CD14-positive monocyte (primary cell): ENCODE measurements at regions not wholly inside any gene's neighbourhood (a gene's known extent, or its start where the extent isn't known, plus 50 kb on each side); places are given as distances from the start of the nearest gene placed in this dataset.
A peak's percentile ranks its signal among the peaks of the same experiment; 100 is the strongest.

ENCODE experiments used
- DNase-seq, 3 donors: peaks; one replicate each; pipeline ENCODE4 v3.0.0-alpha.2; 2011 to 2022
- H2AFZ ChIP-seq: 2 replicates; pipeline ENCODE4 v1.6.0; 2012; ENCODE audit warnings: mild to moderate bottlenecking, low read depth, low read length, inconsistent platforms; ENCODE audit not compliant: insufficient read depth, poor library complexity, severe bottlenecking
- H3K27ac ChIP-seq, 2 donors: 1 replicate in 1 of 2; 2 replicates in 1 of 2; pipeline ENCODE4 v1.5.1; 2012 to 2013; ENCODE audit warnings: low read length in 2 of 2, control low read depth in 1 of 2, inconsistent platforms in 1 of 2, low read depth in 1 of 2, mild to moderate bottlenecking in 1 of 2
- H3K27me3 ChIP-seq, 2 donors: one replicate each; pipeline versions ENCODE4 v1.6.0 to v1.6.1; 2011 to 2013; ENCODE audit warnings: low read length in 2 of 2; ENCODE audit not compliant: control insufficient read depth in 2 of 2, insufficient read depth in 2 of 2
- H3K36me3 ChIP-seq, 2 donors: replicated peaks in 1 of 2; 1 replicate in 1 of 2; 2 replicates in 1 of 2; pipeline versions ENCODE4 v1.5.1 to v1.6.1; 2012 to 2013; ENCODE audit warnings: low read length in 2 of 2, control low read depth in 1 of 2, inconsistent platforms in 1 of 2, mild to moderate bottlenecking in 1 of 2; ENCODE audit not compliant: insufficient read depth in 2 of 2, control insufficient read depth in 1 of 2
- H3K4me1 ChIP-seq, 2 donors: 1 replicate in 1 of 2; 2 replicates in 1 of 2; pipeline versions ENCODE4 v1.5.1 to v1.6.1; 2012 to 2013; ENCODE audit warnings: low read length in 2 of 2, control low read depth in 1 of 2, inconsistent platforms in 1 of 2, mild to moderate bottlenecking in 1 of 2, moderate library complexity in 1 of 2; ENCODE audit not compliant: insufficient read depth in 2 of 2, control insufficient read depth in 1 of 2
- H3K4me2 ChIP-seq: replicated peaks from 2 replicates; pipeline ENCODE3; 2012; ENCODE audit warnings: low read length, moderate library complexity, mild to moderate bottlenecking; ENCODE audit not compliant: poor library complexity, severe bottlenecking; ENCODE audit errors: extremely low read depth
- H3K4me3 ChIP-seq, 3 experiments: fragments of 200-600 bp in 1 of 3; sonication (generic) in 1 of 3; replicated peaks in 1 of 3; 1 replicate in 2 of 3; 2 replicates in 1 of 3; pipeline ENCODE4 v1.5.1; 2011 to 2013; ENCODE audit warnings: low read length in 3 of 3, mild to moderate bottlenecking in 3 of 3, control low read depth in 2 of 3, low read depth in 2 of 3, inconsistent platforms in 1 of 3, moderate library complexity in 1 of 3
- H3K79me2 ChIP-seq: 2 replicates; pipeline ENCODE4 v1.6.0; 2012; ENCODE audit warnings: mild to moderate bottlenecking, control low read depth, inconsistent platforms, low read length, moderate library complexity; ENCODE audit not compliant: insufficient read depth
- H3K9ac ChIP-seq: 2 replicates; pipeline ENCODE4 v1.6.0; 2017; ENCODE audit warnings: low read length, mild to moderate bottlenecking; ENCODE audit not compliant: insufficient read depth, poor library complexity, severe bottlenecking
- H3K9me3 ChIP-seq, 2 donors: replicated peaks in 1 of 2; 1 replicate in 1 of 2; 2 replicates in 1 of 2; pipeline versions ENCODE4 v1.5.1 to v1.6.1; 2012 to 2013; ENCODE audit warnings: low read length in 2 of 2, control low read depth in 1 of 2; ENCODE audit not compliant: control insufficient read depth in 1 of 2, insufficient read depth in 1 of 2
- H4K20me1 ChIP-seq: 2 replicates; pipeline ENCODE4 v1.6.0; 2012; ENCODE audit warnings: mild to moderate bottlenecking, low read length, control low read depth, moderate library complexity; ENCODE audit not compliant: insufficient read depth
- H3K27ac Mint-ChIP-seq, 7 donors: one replicate each; pipeline ENCODE4 v1.8.0; 2020; ENCODE audit warnings: mild to moderate bottlenecking in 7 of 7, mixed read lengths in 7 of 7, moderate library complexity in 6 of 7, inconsistent platforms in 2 of 7
- H3K27me3 Mint-ChIP-seq, 3 donors: one replicate each; pipeline ENCODE4 v1.8.0; 2021 to 2022; ENCODE audit warnings: low read depth in 3 of 3, mild to moderate bottlenecking in 3 of 3, mixed read lengths in 3 of 3, moderate library complexity in 3 of 3, inconsistent platforms in 1 of 3
- H3K36me3 Mint-ChIP-seq, 2 donors: one replicate each; pipeline ENCODE4 v1.8.0; 2020; ENCODE audit warnings: mixed read lengths in 2 of 2, inconsistent platforms in 1 of 2, mild to moderate bottlenecking in 1 of 2
- H3K4me1 Mint-ChIP-seq: one replicate; pipeline ENCODE4 v1.8.0; 2020; ENCODE audit warnings: mild to moderate bottlenecking, mixed read lengths
- H3K4me3 Mint-ChIP-seq, 2 donors: one replicate each; pipeline ENCODE4 v1.8.0; 2020; ENCODE audit warnings: mild to moderate bottlenecking in 2 of 2, mixed read lengths in 2 of 2, moderate library complexity in 1 of 2
- H3K9me3 Mint-ChIP-seq, 7 donors: one replicate each; pipeline ENCODE4 v1.8.0; 2020 to 2022; ENCODE audit warnings: mixed read lengths in 7 of 7, mild to moderate bottlenecking in 6 of 7, moderate library complexity in 6 of 7, inconsistent platforms in 2 of 7
- whole genome bisulfite sequencing: methylation state at CpG from one replicate; pipeline ENCODE4 v1.1.5; 2013; ENCODE audit warnings: missing lambda C conversion rate; ENCODE audit not compliant: insufficient coverage; 5-methylcytosine and 5-hydroxymethylcytosine counted together
- intact Hi-C, 2 donors: fragments of 100-400 bp; cut with micrococcal nuclease; formaldehyde crosslinking; loops; one replicate each; pipeline versions ENCODE4 v1.15.0 to v1.15.1; 2023
- TF ChIP-seq, protein P1 (sequence below): fragments of 200-600 bp; IDR thresholded peaks from one replicate; pipeline ENCODE4 v1.8.0; 2022; ENCODE audit warnings: antibody characterized with exemption, mild to moderate bottlenecking

DNA sequence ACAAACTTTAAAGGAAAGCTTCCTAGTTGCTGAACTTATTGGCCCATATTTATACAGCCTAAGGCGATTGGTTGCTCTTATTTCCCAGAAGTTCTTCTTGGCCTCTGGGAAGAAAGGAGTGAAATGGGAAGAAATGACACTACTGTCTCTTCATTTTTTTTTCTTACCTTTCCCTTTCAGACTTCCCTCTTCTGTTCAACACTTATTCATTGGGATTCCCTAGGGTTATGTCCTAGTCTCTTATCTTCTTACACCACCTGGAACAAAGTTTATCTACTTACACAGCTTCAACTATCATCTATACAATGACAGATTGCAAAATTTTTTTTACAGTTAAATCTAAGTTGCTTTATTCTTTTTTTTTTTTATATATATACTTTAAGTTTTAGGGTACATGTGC is 68.0 kb downstream of the SNX12 start:
- H3K36me3 ChIP-seq, result no peaks in the 10 kb centered on the region
- Mint-ChIP-seq H3K36me3 (no peaks in the 10 kb centered on the region), H3K4me3 (no peak overlapping the region), H3K9me3 (peaks cover 0 to 2% (median 0%) of the 10 kb centered on the region in 7 donors), H3K27ac (no peak overlapping the region), H3K27me3 (peaks cover 0 to 4% (median 2%) of the 10 kb centered on the region in 3 donors), H3K4me1 (peaks cover 7% of the 10 kb centered on the region)
- H3K79me2 ChIP-seq, result no peaks in the 10 kb centered on the region
- H3K27ac ChIP-seq, result no peak overlapping the region
- H3K9me3 ChIP-seq, result no peaks in the 10 kb centered on the region
- intact Hi-C loops, result no loop called here
- no CpG with 5 or more reads among the region's 1 CpG for WGBS
- H3K4me3 ChIP-seq, result no peak overlapping the region
- no peaks in the 10 kb centered on the region for H3K4me1 ChIP-seq
- H3K27me3 ChIP-seq, result no peaks in the 10 kb centered on the region
- H3K9ac ChIP-seq, result no peak overlapping the region
- no peak overlapping the region for H2AFZ ChIP-seq
- no peak overlapping the region for H3K4me2 ChIP-seq
- DNase-seq, result no peak
- H4K20me1 ChIP-seq, result no peaks in the 10 kb centered on the region
- TF ChIP-seq, protein P1, sequence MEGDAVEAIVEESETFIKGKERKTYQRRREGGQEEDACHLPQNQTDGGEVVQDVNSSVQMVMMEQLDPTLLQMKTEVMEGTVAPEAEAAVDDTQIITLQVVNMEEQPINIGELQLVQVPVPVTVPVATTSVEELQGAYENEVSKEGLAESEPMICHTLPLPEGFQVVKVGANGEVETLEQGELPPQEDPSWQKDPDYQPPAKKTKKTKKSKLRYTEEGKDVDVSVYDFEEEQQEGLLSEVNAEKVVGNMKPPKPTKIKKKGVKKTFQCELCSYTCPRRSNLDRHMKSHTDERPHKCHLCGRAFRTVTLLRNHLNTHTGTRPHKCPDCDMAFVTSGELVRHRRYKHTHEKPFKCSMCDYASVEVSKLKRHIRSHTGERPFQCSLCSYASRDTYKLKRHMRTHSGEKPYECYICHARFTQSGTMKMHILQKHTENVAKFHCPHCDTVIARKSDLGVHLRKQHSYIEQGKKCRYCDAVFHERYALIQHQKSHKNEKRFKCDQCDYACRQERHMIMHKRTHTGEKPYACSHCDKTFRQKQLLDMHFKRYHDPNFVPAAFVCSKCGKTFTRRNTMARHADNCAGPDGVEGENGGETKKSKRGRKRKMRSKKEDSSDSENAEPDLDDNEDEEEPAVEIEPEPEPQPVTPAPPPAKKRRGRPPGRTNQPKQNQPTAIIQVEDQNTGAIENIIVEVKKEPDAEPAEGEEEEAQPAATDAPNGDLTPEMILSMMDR, result no peak

DNA sequence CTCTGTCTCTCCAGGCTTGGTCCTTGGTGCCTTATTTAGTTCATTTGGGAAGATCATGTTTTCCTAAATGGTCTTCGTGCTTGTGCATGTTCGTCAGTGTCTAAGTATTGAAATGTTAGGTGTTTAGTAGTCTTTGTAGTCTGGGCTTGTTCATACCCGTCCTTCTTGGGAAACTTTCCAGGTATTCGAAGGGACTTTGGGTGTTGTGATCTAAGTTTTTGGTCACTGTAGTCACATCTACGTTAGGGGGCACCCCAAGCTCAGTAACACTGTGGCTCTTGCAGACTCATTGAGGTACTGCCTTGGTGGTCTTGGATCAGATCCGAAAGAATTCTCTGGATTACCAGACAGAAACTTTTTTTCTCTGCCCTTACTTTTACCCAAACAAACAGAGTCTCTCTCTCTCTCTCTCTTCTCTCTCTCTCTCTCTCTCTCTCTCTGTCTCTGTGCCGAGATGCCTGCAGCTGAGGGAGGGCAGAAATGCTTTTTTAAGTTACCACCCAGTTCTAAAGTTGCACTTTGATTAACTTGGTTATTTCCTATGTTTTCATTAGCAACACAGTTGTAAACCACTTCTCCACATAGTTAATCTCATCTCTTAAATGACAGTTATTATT is 67.6 kb upstream of the SLC7A3 start:
- Histone ChIP-seq H3K79me2 (no peaks in the 10 kb centered on the region), H2AFZ (no peak overlapping the region), H3K9ac (no peak overlapping the region), H3K4me2 (no peak overlapping the region), H3K27me3 (no peaks in the 10 kb centered on the region), H3K4me3 (no peak overlapping the region), H4K20me1 (no peaks in the 10 kb centered on the region), H3K9me3 (no peaks in the 10 kb centered on the region), H3K36me3 (no peaks in the 10 kb centered on the region), H3K27ac (no peak overlapping the region), H3K4me1 (no peaks in the 10 kb centered on the region)
- Mint-ChIP-seq H3K36me3 (no peaks in the 10 kb centered on the region), H3K4me3 (no peak overlapping the region), H3K9me3 (peaks cover 0 to 5% (median 0%) of the 10 kb centered on the region in 7 donors), H3K27me3 (peaks cover 0 to 2% (median 2%) of the 10 kb centered on the region in 3 donors), H3K4me1 (peaks cover 7% of the 10 kb centered on the region), H3K27ac (no peak overlapping the region)
- peak in 2 of 3 donors; percentile 2 to 14 for DNase-seq
- TF ChIP-seq, protein P1, result peak; percentile 23
- intact Hi-C loops, result no loop called here
- WGBS, result 30% methylated on average over 3 of the region's 7 CpGs
